GM23248 (cell line): ENCODE measurements at regions not wholly inside any gene's neighbourhood (a gene's known extent, or its start where the extent isn't known, plus 50 kb on each side); places are given as distances from the start of the nearest gene placed in this dataset.

Experiments
- EZH2 ChIP-seq: fragments of 200-600 bp; sonication (generic); IDR thresholded peaks from 2 replicates; pipeline ENCODE4 v1.6.1; 2018; ENCODE audit warnings: antibody characterized with exemption, mild to moderate bottlenecking; ENCODE audit not compliant: insufficient read depth, poor library complexity, severe bottlenecking
- EZH2phosphoT487 ChIP-seq: fragments of 200-600 bp; sonication (generic); IDR thresholded peaks from 2 replicates; pipeline ENCODE4 v1.6.1; 2018; ENCODE audit warnings: antibody characterized with exemption, moderate library complexity, mild to moderate bottlenecking, low read depth; ENCODE audit not compliant: insufficient read depth

DNA sequence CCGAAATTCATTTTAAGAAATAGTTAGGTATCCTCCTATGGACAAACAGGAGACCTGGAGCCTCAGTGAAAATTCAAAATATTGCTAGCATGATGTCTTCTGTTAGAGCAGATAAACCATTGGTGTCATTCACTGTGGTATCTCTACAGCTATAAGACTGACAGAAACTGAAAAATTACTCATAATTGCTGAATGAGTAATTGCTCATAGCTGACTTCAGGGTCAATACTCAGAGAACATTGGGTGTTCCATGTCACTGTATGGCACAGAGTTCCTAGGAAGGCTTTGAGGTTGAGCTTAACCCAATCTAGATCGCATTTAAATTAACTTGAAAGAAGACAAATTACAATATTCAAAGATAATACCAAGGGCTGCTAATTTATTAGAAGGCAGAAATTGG, 109.0 kb downstream of the HSFY2 start:
- no peak for TF ChIP-seq EZH2phosphoT487
- TF ChIP-seq EZH2: no peak
